GM12891 (cell line): ENCODE measurements at regions not wholly inside any gene's neighbourhood (a gene's known extent, or its start where the extent isn't known, plus 50 kb on each side); places are given as distances from the start of the nearest gene placed in this dataset.

Experiments
- PAX5 ChIP-seq: IDR thresholded peaks from 2 replicates; pipeline ENCODE4 v1.6.1; 2011; ENCODE audit warnings: low read length, moderate library complexity, mild to moderate bottlenecking; ENCODE audit not compliant: insufficient read depth, severe bottlenecking
- POLR2A ChIP-seq: IDR thresholded peaks from 2 replicates; pipeline ENCODE4 v1.6.1; 2011; ENCODE audit warnings: low read depth, low read length, control low read depth
- POLR2AphosphoS5 ChIP-seq: IDR thresholded peaks from 2 replicates; pipeline ENCODE4 v1.6.1; 2011; ENCODE audit warnings: low read depth, low read length, control low read depth
- POU2F2 ChIP-seq: IDR thresholded peaks from 2 replicates; pipeline ENCODE4 v1.6.1; 2011; ENCODE audit warnings: low read depth, mild to moderate bottlenecking, control low read depth, low read length, moderate library complexity
- TAF1 ChIP-seq: IDR thresholded peaks from 2 replicates; pipeline ENCODE4 v1.6.1; 2011; ENCODE audit warnings: low read depth, low read length, control low read depth

DNA sequence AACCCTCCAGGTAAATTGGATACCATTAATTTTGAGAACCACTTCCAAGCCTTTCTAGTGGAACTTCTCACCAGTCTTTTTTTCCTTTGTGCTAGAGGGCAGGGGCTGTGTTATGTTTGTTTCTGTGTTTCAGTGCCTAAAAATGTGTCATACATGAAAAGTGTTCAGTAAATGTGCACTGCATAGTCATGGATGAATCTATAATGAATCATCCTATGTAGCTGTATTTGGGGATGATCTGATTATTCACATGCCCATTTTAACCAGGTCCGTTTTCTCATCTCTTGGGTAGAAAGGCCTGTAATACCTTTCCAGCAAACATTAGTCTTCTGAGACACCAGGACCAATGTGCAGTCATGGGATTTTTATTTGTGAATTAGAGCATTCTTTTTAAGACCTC is 583.0 kb upstream of the GOLIM4 start:
- TF ChIP-seq POLR2AphosphoS5 = no peak
- TF ChIP-seq POLR2A = no peak
- no peak for TF ChIP-seq TAF1
- TF ChIP-seq PAX5 = no peak
- no peak for TF ChIP-seq POU2F2
